GM20000 (cell line): ENCODE measurements at regions not wholly inside any gene's neighbourhood (a gene's known extent, or its start where the extent isn't known, plus 50 kb on each side); places are given as distances from the start of the nearest gene placed in this dataset.
"Not testable (repeated sequence)": the region's sequence is repeated elsewhere in the genome, so short reads cannot be mapped to it uniquely, and the experiment has no call there.

Experiments used
- DNase-seq: peaks from one replicate; pipeline ENCODE4 v3.0.0; 2012; ENCODE audit warnings: low spot score
- CTCF ChIP-seq: IDR thresholded peaks from 2 replicates; pipeline ENCODE4 v1.5.1; 2012; ENCODE audit warnings: mild to moderate bottlenecking, control low read depth; ENCODE audit errors: extremely low read depth, missing control alignments

GRCh38 chrX:1874416-1874815, 259.6 kb downstream of the ASMT start:
- no peak for DNase-seq
- TF ChIP-seq CTCF: no peak

GRCh38 chrX:1874899-1875298, 260.0 kb downstream of the ASMT start:
- no peak for TF ChIP-seq CTCF
- no peak for DNase-seq

GRCh38 chrX:1876041-1876440, 261.2 kb downstream of the ASMT start:
- no peak for TF ChIP-seq CTCF
- DNase-seq: no peak

- TF ChIP-seq CTCF: no peak
- no peak for DNase-seq
Measured at GRCh38 chrX:1877780-1878179, 262.9 kb downstream of the ASMT start.

- DNase-seq: not testable (repeated sequence)
Measured at GRCh38 chrX:1880884-1881817, 266.3 kb downstream of the ASMT start.

- no peak for TF ChIP-seq CTCF
- DNase-seq: no peak
Measured at GRCh38 chrX:1883772-1884171, 268.9 kb downstream of the ASMT start.

- no peak for DNase-seq
- no peak for TF ChIP-seq CTCF
Measured at GRCh38 chrX:1884446-1884845, 269.6 kb downstream of the ASMT start.

GRCh38 chrX:1885116-1885515, 270.3 kb downstream of the ASMT start:
- no peak for TF ChIP-seq CTCF

GRCh38 chrX:1888305-1888704, 273.4 kb downstream of the ASMT start:
- not testable (repeated sequence) for DNase-seq

More at GRCh38 chrX:1885116-1885515, 270.3 kb downstream of the ASMT start:
- DNase-seq: no peak
